Amygdala (tissue), 56 donors: ENCODE measurements at regions not wholly inside any gene's neighbourhood (a gene's known extent, or its start where the extent isn't known, plus 50 kb on each side); places are given as distances from the start of the nearest gene placed in this dataset.

Source experiments
- DNase-seq, 56 donors: peaks; one replicate each; lab custom pipeline; 2025; lab: John Stamatoyannopoulos, UW

DNA sequence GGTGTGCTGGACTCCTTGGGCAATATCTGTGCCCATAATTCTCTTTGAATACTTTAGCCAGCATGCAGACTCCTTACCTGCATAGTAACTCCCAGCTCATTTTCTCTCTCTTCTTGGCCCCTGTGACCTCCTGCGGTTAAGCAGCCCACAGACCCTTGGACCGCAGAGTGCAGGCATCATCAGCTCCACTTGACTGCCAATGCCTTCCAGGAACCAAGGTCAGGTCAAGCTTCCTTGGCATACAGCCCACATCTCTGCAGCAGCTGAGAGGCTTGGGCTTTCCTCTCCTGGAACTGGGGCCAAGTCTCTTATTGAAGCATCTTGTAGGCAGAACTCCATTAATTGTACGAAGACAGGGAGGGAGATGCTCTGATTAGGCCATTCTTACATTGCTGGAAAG, 130.1 kb upstream of the PIEZO2 start:
- DNase-seq, result no peak

DNA sequence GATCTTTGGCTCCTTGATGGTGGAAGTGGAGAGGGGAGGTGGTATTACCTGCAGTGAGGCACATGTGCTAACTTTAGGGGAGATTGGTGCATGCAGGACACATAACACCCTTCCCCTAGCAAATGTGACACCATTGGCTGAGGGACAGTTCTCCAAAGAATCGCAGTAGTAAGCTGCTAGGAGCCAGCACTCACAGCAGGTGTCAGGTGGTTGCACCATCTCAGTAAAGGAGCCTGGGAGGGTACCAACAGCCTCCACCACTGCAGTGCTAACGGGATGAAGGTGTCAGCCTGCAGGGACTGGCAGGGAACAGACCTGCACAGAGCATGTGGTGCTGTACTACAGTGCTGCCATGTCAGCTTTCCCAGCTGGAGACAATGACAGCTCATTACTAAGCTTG, 127.3 kb upstream of the PIEZO2 start:
- no peak for DNase-seq

DNA sequence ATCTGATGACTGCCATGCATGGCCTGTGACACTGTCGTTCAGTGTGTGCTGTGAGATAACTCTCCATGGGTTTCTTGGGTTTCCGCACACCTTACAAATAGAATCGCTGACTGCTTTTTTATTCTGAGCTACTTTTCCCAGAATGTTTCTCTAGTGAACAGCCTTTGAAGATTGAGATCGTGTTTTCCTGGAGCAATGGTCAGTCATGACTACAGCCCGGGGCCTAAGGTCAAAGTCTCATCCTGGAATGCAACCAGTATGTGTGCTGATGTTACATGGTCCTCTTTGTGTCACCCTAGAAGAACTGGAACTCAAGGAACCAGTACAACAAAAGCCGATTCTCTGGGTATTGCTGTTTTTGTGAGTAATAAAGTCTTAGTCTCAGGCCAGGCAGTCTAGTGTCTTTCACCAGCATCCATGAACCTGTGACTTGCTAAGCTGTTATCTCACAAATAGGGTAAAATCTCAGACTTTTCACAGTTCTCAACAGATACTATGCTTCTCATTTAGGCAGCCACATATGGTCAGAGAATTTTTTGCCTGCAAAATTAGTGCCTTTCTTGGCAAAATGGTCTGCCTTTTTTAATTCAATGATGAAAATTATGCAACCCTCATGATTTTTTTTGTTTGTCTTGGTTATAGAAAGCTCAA, 124.9 kb upstream of the PIEZO2 start:
- DNase-seq, result no peak

DNA sequence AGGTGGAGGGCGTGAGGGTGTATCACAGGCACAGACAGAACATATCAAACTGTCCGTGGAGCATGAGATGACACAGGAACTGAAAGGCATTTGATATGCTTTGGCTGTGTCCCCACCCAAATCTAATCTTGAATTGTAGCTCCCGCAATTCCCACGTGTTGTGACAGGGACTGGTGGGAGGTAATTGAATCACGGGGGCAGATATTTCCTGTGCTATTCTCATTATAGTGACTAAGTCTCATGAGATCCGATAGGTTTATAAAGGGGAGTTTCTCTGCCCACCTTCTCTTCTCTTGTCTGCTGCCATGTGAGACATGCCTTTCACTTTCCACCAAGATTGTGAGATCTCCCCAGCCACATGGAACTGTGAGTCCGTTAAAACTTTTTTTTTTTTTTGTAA, 123.1 kb upstream of the PIEZO2 start:
- no peak for DNase-seq

DNA sequence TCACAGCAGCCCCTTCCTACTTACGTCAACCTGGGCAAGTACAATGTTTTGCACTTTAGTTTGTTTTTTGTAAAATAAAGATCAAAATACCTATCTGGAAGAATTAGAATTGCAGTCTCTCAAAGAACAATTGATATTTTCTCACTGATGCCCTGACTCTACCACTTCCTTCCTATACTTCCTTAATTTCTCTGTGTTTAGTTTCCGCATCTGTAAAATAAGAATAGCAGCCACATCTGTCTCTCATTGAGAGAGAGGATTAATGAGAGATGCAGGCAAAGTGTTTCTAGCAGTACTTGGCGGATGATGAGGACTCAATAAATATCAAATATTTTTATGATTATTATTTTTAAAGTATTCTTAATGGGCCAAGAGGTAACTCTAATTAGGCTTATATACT, 122.6 kb upstream of the PIEZO2 start:
- no peak for DNase-seq

DNA sequence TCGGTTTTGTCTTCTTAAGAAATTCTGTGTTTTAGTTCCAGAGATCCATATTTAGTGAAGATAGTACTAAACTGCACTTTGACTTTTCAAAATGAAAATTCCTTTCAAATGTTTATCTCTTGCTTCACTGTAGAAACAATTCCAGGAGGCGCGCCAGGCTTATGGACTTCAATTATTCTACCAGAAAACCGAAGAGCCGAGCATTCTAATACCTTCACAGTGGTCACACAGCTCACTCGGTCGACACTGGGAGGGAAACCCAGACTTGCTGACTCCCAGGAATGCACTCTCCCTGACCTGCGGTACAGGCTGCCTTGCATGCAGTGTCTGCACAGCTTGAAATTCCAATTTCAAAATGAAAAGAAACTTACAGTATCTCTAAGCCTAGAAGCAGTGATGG, 119.9 kb upstream of the PIEZO2 start:
- no peak for DNase-seq

DNA sequence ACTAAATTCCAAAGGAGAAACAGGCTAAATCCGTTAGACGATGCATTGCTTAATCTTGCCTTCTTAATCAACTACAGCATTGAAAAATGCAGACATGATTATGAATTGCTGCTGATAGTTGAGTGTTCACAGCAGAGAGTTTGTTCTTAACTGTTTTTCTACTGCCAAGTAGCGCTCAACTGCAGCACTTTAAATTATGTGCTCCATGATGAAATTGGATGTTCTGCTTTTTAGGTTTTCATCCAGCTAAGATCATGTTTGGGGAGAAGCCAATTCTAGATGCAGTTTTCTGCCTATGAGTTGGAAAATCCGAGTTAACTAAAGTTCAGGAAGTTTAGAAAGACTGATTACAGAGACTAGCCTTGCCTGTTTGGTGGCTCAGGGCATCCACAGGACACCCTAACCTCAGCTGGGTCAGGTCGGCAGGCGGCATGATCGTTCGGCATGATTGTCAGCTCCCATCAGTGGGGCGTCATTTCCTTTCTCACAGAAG, 119.4 kb upstream of the PIEZO2 start:
- no peak for DNase-seq

DNA sequence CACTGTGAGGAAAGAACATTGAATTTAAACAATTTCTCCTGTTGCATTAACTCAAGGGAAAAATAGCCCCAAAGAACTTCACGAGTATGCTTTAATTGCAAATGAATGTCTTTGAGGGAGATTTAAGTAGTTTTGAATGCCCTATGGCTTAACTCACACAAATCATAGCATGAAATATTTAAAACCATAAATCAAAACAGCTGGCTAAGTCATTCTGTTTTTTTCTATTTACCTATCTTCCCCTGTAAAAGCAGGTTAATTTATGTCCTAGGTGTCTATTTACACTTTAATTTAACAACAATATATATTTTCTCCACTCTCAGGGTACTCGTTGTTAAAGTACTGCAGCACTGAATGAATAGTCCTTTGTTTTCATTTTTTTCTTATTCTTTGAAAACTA, 118.8 kb upstream of the PIEZO2 start:
- DNase-seq, result no peak

DNA sequence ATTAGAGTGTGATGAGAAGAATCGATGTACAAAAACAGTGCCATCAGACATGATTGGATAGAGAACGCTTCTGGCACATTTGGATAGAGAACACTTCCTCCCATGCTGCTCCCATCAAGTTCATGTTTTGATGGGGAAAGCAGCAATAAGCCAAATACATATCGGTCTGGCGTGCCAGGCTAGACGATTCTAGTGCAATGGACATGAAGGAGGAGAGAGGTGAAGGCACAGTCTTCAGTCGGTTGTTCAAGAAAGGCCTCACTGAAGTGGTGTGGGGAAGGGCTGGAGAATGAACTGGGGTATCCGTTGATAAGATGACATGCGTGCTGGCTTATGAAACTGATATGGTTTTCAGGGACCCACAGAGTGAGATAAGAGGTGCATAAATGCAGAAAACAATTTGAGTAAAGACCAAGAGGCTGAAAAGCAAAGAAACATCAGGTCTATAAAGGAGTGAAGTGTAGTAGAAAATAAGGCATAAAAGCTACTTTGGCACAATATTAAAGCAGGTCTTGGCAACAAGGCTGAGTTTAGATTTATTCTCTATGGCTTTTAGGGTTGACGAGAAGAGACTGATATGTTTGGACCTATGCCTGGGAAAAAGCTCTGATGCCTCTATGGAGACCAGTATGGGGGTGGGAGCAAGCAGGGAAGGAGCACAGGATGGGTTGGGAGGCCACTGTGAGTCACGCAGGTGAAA, 117.6 kb upstream of the PIEZO2 start:
- DNase-seq, result no peak

DNA sequence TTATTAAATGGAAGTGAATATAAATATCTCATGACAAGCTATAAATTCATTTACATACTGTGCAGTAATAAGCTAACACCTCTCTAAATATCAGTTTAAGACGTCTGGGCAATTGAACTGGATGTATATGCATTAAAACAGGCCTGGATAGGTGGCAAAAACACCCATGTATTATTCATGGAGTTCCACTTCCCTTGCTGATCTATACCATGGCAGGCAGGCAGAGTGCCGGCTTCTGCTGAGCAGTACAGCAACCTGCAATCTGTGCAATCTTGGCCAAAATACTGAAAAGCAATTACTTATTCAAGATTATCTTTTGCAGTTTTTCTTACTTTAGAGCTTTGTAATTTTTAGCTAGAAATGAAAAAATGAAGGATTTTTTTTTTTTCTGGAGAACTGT, 112.1 kb upstream of the PIEZO2 start:
- no peak for DNase-seq

DNA sequence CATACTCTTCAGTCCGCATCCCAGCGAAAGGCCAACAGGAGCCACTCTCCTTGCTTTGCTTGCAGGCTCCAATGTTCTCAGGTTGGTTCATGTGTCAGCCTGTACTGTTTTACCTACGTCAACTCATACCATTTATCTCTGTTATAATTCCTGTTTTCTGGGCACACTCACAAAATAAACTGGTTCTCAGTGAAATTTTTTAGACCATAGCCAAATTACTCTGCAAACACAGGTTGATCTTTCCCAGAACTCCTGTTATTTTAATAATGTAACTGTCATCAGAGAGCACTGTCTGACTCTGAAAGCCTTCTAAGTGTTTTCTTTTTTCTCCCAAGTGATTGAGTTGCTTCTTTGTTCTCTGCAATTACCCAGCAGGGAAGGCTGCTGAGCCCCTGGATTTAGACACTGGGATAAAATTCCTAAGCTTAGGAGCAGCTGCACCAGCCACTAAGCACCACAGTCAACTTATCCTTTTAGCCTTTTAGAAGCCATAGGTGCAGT, 111.6 kb upstream of the PIEZO2 start:
- DNase-seq, result no peak

DNA sequence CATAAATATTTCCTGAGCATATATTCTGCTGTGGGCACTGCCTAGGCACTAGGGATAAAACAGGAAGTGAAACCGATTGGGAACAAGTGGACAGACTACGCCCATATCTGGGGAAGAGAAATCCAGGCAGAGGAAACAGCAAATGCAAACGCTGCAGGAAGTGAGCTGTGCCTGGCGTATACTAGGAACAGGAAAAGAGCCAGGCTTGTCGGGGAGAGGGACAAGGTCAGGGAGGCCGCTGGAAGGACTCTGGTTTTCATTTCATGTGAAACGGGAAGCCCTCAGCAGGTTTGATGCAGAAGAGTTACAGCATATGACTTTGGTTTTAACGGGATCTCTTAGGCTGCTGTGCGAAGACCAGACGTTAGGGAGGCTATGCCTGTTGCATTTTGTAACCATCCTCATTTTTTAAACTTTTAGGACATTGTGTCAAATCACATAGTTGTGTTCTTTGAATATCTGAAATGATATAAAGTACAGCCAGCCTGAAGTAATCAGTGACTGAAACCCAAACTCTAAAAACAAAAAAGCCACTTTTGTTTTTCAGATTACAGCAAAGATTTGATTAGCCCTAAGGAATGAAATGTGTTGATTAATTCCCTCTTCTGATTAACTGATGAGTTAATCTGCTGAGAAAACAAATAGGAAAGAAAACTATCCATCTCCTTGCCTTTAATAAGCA, 110.2 kb upstream of the PIEZO2 start:
- DNase-seq, result peak in 2 of 56 donors; percentile 2 to 4

DNA sequence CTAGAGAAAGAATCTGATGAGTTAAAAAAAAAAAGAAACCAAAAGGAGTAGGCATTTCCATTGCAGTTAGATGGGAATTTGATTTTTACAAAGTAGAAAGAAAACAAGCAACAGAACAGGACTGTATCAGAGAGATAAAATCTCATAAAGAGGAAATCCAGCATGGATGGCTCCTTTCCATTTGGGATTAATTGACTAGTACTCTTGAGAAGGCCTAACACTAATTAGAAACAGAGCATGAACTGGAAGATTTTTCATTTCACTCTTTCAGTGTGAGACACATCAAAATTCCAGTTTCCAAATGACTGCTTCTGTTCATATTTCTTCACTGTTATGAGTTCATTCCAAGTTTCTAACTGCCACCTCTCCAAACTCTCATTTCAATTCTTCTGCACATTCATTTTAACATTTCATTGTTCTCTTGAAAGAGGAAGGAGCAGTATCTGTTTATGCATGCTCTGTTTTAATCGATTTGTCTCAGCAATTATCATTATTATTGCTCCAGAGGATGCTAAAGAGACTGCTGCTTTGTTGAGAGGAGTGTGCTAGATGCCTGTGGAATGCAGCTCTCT, 108.8 kb upstream of the PIEZO2 start:
- no peak for DNase-seq

DNA sequence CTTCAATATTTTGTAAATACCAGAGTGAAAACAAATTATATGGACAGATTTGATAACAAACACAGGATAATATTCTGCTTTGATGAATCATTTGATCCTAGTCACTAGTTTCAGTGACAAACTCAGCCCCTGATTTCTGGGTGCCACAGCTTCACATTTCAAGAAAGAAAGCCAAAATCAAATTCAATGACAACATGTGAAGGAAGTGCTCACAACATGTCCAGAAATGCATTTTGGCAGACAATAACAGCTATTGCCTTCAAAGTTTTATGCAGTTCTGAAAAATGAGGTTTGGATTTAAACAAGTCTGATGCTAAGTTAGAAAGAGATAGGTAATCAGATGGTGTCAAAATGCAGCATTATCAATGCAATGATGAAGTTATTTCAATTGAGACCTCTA, 106.9 kb upstream of the PIEZO2 start:
- no peak for DNase-seq

DNA sequence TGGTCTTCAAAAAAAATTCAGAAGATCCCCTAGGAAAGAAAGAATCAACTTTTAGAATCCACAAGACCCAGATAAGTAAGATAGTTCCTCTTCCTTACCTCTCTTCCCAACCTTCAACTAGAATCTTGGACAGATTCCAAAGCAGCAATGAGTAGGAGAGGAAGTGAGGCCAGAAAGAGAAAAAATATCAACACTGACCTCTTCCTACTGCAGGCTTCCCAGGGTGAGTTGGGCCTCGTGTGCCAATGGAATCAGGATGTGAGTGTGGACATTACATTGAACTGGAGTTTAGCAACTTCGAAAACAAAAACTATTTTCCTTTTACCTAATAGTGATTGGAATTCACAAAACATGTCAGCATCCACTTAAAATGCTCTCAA, 102.5 kb upstream of the PIEZO2 start:
- peak in 1 of 56 donors; percentile 1 for DNase-seq

DNA sequence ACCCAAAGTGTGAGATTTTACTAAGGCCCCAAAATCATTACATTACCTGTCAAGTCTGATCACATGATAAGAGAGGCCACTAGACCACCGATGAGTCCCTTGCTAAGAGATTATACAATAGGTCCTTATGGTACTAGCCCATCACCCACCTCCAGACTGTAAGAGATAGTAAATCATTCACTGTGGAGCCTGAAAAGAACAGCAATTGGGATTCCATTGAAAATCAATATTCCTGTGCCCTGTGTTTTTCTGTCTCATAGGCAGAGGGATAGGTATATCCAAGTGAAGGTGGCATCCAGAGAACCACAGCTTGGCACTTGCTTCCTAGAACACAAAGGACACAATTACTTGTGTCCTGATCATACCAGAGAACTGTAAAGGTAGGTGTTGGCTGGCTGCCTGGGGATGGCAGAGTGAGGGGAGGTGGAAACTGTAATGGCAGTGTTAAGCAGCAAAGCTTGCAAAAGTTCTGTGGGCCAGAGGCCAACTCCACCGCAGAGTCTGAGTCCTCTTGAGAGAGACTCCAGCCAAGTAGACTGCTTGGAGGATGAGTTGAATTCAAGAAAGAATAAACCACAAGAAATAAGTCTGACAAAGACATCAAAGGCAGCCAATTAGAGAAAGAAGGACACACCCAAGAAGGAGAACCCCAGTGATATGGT, 102.0 kb upstream of the PIEZO2 start:
- DNase-seq, result no peak

DNA sequence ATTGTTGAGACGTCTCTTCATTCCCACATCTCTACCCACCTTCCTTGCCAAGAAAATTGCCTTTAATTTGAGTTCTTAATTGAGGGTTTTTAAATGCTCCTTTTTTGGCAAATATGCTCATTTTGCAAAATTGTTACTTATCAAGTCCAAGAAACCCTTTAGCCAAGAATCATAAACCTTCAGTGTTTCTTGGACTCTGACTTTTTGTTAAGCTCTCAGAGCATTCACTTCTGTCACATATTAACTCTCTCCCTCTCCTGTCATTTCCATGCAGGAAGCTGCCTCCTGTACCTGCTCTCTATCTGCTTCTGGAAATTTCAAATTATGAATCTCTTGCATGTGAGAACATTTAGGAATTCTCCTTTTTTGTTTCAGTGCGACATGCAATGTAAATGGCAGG, 100.0 kb upstream of the PIEZO2 start:
- DNase-seq, result no peak

DNA sequence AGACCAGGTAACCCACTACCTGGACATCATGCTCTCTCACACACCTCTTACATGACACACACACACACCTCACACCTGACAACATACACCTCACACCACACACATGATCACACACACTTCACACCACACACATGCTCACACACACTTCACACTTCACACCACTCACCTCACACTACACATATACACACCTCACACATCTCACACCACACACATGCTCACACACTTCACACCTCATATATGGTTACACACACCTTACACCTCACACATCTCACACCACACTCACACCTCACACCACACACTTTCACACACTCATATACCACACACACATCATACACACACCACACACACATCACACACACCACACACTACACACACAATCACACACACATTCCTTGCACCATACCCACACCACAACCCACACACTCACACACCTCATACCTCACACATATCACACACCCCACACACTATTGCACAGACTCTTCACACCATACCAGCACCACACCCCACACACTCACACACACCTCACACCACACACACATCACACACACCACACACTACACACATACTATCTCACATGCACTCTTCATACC, 98.1 kb upstream of the PIEZO2 start:
- no peak for DNase-seq

DNA sequence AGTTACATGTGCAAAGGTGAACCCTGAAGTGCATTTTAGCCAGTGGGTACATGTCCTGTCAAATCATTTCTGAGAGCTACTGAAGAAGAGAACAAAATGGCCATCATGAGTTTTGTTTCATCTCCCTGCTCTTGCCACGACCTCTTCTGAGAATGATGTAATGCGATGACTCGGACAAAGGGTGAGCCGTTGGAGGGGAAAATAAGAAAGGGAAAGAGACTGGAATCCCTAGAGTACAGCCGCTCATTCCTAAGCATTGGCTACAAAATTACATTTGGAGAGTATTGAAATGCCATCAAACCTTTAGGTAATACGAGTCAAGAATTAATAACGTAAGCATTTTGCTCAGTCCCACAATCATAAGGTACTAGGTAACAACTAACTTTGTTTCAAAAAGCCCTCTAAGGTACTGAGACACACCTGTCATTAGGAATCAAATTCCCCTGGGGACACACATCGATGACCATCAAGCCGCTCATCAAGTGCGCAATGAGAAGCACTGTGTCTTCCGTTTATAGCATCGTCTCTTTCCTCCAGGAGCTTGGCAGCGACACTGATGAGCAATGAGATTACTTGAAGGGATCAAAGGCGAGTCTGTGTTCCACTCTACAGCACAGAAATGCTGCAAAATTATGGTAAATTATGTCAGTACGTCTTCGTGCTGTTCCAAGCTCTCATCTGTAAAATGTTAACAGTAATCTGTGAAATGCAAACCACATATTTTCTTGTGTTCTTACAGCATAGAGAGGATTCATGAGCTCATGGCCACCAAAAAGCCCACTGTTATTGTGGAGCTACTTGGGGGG, 97.3 kb upstream of the PIEZO2 start:
- DNase-seq, result no peak

DNA sequence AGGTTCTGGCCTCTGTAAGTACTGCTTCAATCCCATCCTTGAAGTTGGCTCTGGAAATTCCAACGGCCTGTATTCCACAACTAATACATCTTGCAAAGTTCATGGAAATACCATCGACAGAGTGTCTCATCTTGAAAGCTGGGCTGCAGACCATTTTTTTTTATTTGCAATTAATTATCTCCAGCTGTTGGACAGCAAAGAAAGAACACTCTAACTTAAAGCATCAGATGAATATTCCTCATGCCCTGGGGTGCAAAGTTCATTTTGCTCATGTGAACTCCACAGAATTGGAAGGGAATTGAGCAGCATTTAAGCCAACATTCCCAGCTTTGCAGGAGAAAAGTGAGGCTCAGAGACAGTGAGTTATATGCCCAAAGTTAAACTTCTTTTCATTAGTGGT, 96.5 kb upstream of the PIEZO2 start:
- DNase-seq, result no peak
